Activated T-cell treated with anti-CD3 and anti-CD28 coated beads, Interleukin-2, amount 50 U/mL, for 72 hours (primary cell): ENCODE measurements at regions not wholly inside any gene's neighbourhood (a gene's known extent, or its start where the extent isn't known, plus 50 kb on each side); places are given as distances from the start of the nearest gene placed in this dataset.

Source experiments
- ATAC-seq, 2 donors: fragments of 150-1000 bp; cut with Tn5 transposase; replicated peaks in 1 of 2; 2 replicates each; pipeline ENCODE4 v1.10.0; 2021; ENCODE audit warnings: moderate library complexity in 2 of 2, mild to moderate bottlenecking in 1 of 2
- DNase-seq, 2 donors: peaks; one replicate each; pipeline ENCODE4 v3.0.0; 2021 to 2022; ENCODE audit warnings: mixed read lengths in 1 of 2
- H3K27ac Mint-ChIP-seq: one replicate; pipeline ENCODE4 v1.8.0; 2022; ENCODE audit warnings: mild to moderate bottlenecking, moderate library complexity, mixed read lengths
- H3K27me3 Mint-ChIP-seq: one replicate; pipeline ENCODE4 v1.8.0; 2022; ENCODE audit warnings: low read depth, mixed read lengths
- H3K36me3 Mint-ChIP-seq, 2 donors: one replicate each; pipeline ENCODE4 v1.8.0; 2022; ENCODE audit warnings: mixed read lengths in 2 of 2, mild to moderate bottlenecking in 1 of 2; ENCODE audit not compliant: insufficient read depth in 2 of 2
- H3K4me1 Mint-ChIP-seq: one replicate; pipeline ENCODE4 v1.8.0; 2022; ENCODE audit warnings: low read depth, mixed read lengths
- H3K4me3 Mint-ChIP-seq, 2 donors: one replicate each; pipeline ENCODE4 v1.8.0; 2022; ENCODE audit warnings: mild to moderate bottlenecking in 2 of 2, mixed read lengths in 2 of 2, moderate library complexity in 2 of 2
- H3K9me3 Mint-ChIP-seq, 2 donors: one replicate each; pipeline ENCODE4 v1.8.0; 2022; ENCODE audit warnings: mixed read lengths in 2 of 2

DNA sequence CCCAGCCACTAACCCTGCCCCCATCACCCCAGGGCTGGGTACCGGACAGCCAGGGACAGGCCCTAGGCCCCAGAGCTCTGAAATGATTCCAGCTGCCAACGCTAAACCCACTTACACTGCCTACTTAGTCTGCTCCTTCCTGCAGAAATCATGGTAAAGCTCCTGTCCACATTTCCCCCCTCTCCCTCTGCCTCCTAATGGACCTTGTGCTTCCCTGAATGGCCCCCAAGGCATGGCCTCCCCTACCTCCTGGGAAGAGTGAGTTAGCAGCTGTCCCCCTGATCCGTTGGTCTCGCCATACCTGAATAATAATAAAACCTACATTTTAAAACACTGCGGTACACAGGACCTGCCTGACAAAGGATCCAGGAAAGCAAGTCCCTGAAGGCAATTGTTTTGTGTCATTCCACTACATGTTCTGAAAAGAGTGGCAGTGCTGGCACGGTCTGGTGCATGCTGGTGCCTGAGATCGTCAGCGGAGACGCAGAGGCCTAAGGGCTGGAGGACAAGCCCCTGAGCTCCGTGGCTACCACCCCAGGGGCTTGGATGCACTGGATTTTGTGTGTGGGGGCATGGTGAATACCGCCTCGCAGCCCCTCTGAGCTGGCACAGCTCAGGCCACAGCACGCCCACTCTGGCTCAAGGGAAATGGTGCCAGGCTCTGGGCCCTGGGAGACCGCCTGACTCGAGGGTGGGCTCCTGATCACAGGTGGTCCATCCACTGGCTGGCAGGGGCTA is 186.3 kb downstream of the CTTN start:
- H3K9me3 Mint-ChIP-seq, result peaks cover 0 to 2% of the 10 kb centered on the region in 2 donors
- no peak overlapping the region for H3K27ac Mint-ChIP-seq
- no peaks in the 10 kb centered on the region for H3K36me3 Mint-ChIP-seq
- H3K4me3 Mint-ChIP-seq, result no peak overlapping the region
- H3K27me3 Mint-ChIP-seq, result peaks cover 26% of the 10 kb centered on the region
- no peaks in the 10 kb centered on the region for H3K4me1 Mint-ChIP-seq
- DNase-seq (no peak), ATAC-seq (no peak)

DNA sequence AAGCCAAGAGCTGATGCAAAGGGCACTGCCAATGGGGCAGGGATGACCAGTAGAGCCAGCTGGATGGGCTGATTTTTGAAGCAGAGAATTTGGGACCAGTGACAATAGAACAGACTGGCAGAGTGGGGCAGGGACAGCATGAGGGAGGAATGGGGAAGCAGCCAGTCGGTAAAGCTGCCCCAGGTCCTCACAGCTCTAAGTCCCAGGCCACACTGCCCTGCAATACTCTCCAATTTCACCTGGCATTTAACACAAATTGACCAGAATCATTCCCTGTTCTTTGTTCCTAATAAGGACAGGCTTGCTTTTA is 186.9 kb downstream of the CTTN start:
- ATAC-seq (no peak), DNase-seq (no peak)
- no peaks in the 10 kb centered on the region for H3K36me3 Mint-ChIP-seq
- no peak overlapping the region for H3K27ac Mint-ChIP-seq
- no peak overlapping the region for H3K4me3 Mint-ChIP-seq
- no peaks in the 10 kb centered on the region for H3K4me1 Mint-ChIP-seq
- H3K27me3 Mint-ChIP-seq, result peaks cover 30% of the 10 kb centered on the region
- H3K9me3 Mint-ChIP-seq, result peaks cover 0 to 2% of the 10 kb centered on the region in 2 donors

DNA sequence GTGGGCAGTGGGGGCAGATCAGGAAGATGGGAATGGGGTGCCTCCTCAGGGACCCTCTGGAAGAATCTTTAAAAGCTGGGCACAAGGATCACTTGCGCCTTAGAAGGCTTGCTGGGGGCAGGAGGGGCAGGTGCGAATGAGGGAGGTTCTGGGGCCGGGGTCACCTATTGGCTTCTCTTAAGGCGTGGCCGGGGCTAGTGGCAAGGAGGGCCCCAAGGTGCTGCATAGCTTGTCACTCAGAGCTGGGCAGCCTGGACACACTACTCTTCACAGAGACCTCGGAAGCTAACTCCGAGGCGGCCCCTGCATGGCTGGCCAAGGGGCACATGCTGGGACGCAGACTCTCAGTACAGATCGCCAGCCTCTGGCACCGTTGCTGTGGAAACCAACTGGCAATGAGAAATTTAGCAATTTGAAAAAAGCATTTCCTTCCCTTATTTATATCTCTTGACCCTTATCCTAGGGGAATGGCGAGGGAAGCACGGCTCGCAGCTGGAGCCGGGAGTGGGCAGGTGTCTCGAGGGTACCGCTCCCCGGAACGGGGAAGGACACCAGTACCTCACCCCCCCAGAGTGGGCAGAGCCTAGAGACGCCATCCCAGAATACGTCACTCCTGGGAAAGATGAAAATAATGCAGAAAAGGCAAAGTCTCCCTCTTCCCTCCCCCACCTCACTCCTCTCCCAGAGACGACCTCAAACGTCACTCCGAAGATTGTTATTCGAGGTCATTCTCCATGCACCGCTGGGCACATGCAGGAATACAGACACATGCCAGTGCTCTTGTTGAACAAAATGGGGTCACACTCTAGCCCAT is 188.1 kb downstream of the CTTN start:
- H3K4me3 Mint-ChIP-seq, result no peak overlapping the region
- no peak overlapping the region for H3K27ac Mint-ChIP-seq
- peaks cover 0 to 2% of the 10 kb centered on the region in 2 donors for H3K9me3 Mint-ChIP-seq
- peaks cover 40% of the 10 kb centered on the region for H3K27me3 Mint-ChIP-seq
- no peak for ATAC-seq
- H3K4me1 Mint-ChIP-seq, result peaks cover 10% of the 10 kb centered on the region
- no peak for DNase-seq
- H3K36me3 Mint-ChIP-seq, result no peaks in the 10 kb centered on the region

DNA sequence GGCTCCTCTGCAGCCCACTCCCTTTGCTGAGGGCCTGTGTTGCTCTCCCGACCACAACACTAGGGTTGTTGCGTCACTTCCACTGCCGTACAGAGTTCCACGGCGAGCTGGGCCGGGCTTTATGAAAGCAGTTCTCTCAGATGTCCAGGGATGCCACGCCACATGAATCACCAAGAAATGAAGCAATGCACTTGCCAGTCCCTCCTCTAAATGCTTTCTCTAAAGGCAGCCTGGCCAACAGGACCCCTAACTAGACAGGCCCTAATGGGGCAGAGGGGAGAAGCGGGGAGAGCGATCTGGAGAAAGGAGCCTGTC is 188.7 kb downstream of the CTTN start:
- H3K27ac Mint-ChIP-seq, result no peak overlapping the region
- DNase-seq (no peak), ATAC-seq (no peak)

DNA sequence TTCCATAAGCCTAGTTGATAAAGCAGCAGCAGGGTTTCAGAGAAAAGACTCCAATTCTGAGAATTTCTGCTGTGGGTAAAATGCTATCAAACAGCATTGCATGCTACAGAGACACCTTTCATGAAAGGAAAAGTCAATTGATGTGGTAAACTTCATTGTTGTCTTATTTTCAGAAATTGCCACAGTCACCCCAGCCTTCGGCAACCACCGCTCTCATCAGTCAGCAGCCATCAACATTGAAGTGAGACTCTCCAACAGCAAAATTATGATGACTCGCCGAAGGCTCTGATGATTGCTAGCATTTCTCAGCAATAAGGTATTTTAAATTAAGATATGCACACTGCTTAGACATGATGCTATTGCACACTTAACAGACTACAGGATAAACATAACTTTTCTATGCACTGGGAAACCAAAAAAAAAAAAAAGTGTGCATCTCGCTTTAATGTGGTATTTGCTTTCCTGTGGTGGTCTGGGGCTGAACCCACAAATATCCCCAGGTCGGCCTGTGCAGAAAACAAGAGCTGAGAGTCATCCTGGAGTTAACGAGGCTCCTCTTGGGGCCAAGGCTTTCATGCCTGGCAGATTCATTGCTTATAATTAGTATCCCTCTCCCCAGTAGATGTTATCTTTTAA is 192.1 kb downstream of the CTTN start:
- no peak overlapping the region for H3K4me3 Mint-ChIP-seq
- DNase-seq (peak in 1 of 2 donors; percentile 14), ATAC-seq (peak in 1 of 2 donors; percentile 54)
- peaks cover 0 to 2% of the 10 kb centered on the region in 2 donors for H3K9me3 Mint-ChIP-seq
- peaks cover 10% of the 10 kb centered on the region for H3K4me1 Mint-ChIP-seq
- no peaks in the 10 kb centered on the region for H3K36me3 Mint-ChIP-seq
- peaks cover 31% of the 10 kb centered on the region for H3K27me3 Mint-ChIP-seq
- no peak overlapping the region for H3K27ac Mint-ChIP-seq

More for the DNA sequence above, 188.7 kb downstream of the CTTN start:
- Mint-ChIP-seq H3K36me3 (no peaks in the 10 kb centered on the region), H3K4me3 (no peak overlapping the region), H3K4me1 (peaks cover 10% of the 10 kb centered on the region), H3K9me3 (peaks cover 0 to 2% of the 10 kb centered on the region in 2 donors), H3K27me3 (peaks cover 40% of the 10 kb centered on the region)

DNA sequence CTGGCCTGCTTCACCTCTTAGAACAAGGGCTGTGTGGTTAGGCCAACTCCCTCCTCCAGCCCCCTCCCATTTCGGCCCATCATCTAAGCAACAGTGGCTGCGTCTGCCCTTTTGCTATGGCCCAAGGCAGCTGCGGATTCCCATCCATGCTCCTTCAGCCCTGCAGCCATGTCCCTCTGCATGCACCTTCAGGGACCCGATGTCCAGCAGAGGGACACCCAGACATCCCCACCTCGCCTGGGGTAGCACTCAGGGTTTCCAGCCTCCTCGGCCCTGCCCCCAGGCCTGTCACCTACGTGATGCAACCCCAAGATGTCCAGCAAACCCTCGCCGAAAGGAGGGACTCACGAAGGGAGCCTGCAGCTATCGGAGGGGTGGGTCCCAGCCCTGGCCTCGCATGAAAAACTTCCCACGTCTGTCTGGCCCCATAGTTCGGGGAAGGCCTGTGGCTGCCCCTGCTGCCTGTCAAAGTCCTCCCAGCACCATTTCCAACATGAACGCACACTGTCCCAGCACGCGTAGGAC is 194.4 kb downstream of the CTTN start:
- Mint-ChIP-seq H3K4me1 (peaks cover 10% of the 10 kb centered on the region), H3K36me3 (no peaks in the 10 kb centered on the region), H3K27me3 (peaks cover 20% of the 10 kb centered on the region), H3K27ac (no peak overlapping the region), H3K4me3 (no peak overlapping the region), H3K9me3 (peaks cover 0 to 2% of the 10 kb centered on the region in 2 donors)
- no peak for DNase-seq
- no peak for ATAC-seq

DNA sequence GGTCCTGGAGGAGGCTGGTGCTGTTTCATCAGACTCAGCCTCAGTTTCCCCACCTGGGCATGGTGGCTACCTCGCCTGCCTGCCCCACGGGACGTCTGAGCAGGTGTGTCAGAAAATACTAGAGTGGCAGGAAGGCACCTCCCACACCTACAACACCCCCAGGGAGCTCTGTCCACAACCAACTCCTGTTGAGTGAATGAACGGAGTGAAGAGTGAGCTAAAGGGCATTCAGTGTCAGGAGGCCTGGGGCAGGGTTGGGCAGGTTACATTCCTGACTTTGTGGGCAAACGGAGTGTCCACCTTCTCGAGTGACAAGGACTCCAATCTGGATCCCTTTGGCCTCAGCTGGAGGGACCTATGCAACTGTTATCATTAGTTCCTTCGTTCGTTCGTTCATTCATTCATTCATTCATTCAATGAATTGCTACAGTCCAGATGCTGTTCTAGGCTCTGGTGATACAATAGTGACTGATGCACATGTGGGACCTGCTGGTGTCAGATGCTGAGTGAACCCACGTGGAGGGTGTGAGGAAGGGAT is 195.2 kb downstream of the CTTN start:
- Mint-ChIP-seq H3K9me3 (no peaks in the 10 kb centered on the region), H3K4me1 (peaks cover 10% of the 10 kb centered on the region), H3K27ac (no peak overlapping the region), H3K27me3 (peaks cover 20% of the 10 kb centered on the region), H3K36me3 (no peaks in the 10 kb centered on the region), H3K4me3 (no peak overlapping the region)
- no peak for DNase-seq
- no peak for ATAC-seq

DNA sequence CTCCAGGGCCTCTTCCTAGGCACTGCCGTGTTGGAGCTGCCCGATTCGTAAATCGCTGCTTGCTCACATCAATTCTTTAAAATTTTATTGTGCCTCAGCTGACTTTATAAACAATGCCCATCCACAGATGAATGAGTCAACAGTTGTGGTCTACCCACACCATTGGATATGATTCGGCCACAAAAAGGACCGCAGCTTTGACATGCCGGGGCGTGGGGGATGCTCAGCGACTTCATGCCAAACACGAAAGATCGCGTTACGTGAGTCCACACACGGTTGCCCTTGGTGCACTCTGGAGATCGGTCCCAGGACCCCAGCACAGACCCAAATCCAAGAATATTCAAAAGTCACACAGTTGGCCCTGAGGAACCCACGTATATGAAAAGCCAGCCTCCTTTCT is 195.7 kb downstream of the CTTN start:
- Mint-ChIP-seq H3K27ac (no peak overlapping the region), H3K27me3 (peaks cover 20% of the 10 kb centered on the region), H3K9me3 (no peaks in the 10 kb centered on the region), H3K4me1 (peaks cover 10% of the 10 kb centered on the region), H3K4me3 (no peak overlapping the region), H3K36me3 (no peaks in the 10 kb centered on the region)
- no peak for ATAC-seq
- DNase-seq, result no peak

DNA sequence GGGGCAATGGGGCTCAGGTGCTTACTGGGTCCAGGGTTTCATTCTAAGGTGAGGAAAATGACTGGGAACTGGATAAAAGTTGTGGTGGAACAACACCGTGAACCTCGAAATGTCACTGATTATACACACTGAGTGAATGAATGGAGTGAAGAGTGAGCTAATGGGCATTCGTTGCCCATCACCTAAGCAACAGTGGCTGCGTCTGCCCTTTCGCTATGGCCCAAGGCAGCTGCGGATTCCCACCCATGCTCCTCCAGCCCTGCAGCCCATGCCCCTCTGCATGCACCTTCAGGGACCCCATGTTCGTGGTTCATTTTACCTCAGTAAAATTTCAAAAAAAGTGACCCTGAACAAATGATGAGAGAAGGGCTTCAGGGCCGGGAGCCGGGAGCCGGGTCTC is 196.3 kb downstream of the CTTN start:
- DNase-seq, result no peak
- peaks cover 10% of the 10 kb centered on the region for H3K4me1 Mint-ChIP-seq
- H3K9me3 Mint-ChIP-seq, result no peaks in the 10 kb centered on the region
- no peak overlapping the region for H3K27ac Mint-ChIP-seq
- ATAC-seq, result no peak
- H3K4me3 Mint-ChIP-seq, result no peak overlapping the region
- no peaks in the 10 kb centered on the region for H3K36me3 Mint-ChIP-seq
- peaks cover 14% of the 10 kb centered on the region for H3K27me3 Mint-ChIP-seq

DNA sequence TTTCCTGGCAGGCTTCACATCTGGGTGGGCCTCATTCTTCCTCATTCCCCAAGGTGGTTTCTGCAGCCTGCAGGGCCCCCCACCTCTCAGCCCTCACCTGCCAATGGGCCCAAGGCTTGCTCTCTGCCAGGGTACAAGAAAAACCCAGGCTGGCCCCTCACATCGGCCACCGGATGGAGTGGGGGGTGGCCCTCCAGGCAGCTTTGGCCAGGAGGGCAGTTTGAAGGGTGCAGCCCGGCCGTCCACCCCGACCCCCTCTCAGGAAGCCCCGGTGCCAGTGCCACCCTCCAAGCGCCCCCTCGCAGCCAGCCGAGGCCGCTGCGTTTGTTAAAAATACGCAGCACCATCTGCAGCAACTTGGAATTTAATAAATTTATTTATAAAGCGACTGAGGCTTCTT is 196.7 kb downstream of the CTTN start:
- H3K9me3 Mint-ChIP-seq, result no peaks in the 10 kb centered on the region
- no peak overlapping the region for H3K27ac Mint-ChIP-seq
- DNase-seq, result no peak
- H3K36me3 Mint-ChIP-seq, result no peaks in the 10 kb centered on the region
- peaks cover 10% of the 10 kb centered on the region for H3K4me1 Mint-ChIP-seq
- H3K27me3 Mint-ChIP-seq, result peaks cover 10% of the 10 kb centered on the region
- no peak for ATAC-seq
- H3K4me3 Mint-ChIP-seq, result no peak overlapping the region

DNA sequence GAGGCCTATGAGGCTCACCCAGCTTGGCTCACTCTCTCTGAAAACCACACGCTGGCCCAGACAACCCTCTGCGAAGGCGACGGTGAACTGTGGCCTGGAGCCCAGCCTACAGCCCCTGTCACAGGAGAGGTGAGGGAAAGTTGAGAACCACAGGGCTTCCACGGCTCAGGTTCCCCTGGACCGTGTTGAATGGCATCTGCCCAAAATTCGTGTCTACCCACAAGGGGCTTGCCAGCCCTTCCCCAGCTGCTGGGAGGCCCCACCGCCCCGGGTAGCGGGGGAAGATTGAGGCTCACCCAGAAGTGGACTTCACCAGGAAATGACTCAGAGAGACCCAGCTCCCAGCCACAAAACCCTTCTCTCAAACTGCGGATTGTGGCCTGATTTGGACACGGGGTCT is 197.1 kb downstream of the CTTN start:
- ATAC-seq, result no peak
- no peak for DNase-seq
- peaks cover 10% of the 10 kb centered on the region for H3K27me3 Mint-ChIP-seq
- H3K4me1 Mint-ChIP-seq, result peaks cover 8% of the 10 kb centered on the region
- no peak overlapping the region for H3K4me3 Mint-ChIP-seq
- no peak overlapping the region for H3K27ac Mint-ChIP-seq
- no peaks in the 10 kb centered on the region for H3K9me3 Mint-ChIP-seq
- no peaks in the 10 kb centered on the region for H3K36me3 Mint-ChIP-seq

DNA sequence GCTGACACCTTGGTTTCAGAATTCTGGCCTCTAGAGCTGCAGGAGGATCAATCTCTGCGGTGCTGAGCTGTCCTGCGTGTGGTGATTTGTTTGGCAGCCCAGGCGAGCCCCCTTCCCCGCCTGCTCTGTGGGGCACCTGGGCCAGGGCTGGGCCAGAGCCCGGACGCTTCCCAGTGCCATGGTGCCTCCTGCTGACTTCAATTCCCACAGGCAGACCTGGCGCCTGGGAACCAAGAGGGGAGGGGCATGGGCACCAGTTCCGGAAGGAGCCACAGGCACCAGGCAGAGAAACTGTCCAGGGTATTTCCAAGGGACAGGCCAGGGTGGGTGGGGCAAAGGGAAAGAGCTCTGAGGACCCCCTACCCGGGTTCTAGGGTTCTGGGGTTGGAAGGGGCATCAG is 197.8 kb downstream of the CTTN start:
- H3K27ac Mint-ChIP-seq, result no peak overlapping the region
- peaks cover 2% of the 10 kb centered on the region for H3K4me1 Mint-ChIP-seq
- ATAC-seq (no peak), DNase-seq (no peak)
- H3K4me3 Mint-ChIP-seq, result no peak overlapping the region
- no peaks in the 10 kb centered on the region for H3K36me3 Mint-ChIP-seq
- H3K9me3 Mint-ChIP-seq, result no peaks in the 10 kb centered on the region
- peaks cover 4% of the 10 kb centered on the region for H3K27me3 Mint-ChIP-seq

DNA sequence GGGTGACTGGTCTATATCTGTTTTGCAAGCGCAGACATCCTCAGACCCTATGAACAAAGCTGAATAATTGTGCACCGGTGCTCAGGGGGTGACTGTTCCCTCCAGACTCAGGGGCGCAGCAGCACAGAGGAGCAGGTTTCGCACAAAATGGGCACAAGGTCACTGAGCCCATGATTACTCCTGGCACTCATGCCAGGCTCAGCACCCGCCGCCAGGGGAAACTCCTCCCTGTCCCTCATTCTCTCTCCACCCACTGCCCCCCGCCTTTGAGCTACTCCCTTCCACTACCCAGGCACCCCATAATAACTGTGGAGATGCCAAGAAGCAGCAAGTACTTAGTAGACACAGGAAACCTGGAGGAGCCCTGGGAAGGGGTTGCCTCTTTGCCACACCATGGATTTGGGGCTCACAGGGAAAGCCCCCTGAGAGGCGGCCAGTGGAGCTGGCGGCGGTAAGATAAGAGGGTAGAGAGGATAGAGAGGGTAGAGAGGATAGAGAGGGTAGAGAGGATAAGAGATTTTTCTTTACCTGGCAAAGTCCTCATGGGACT is 198.8 kb downstream of the CTTN start:
- H3K36me3 Mint-ChIP-seq, result no peaks in the 10 kb centered on the region
- ATAC-seq (no peak), DNase-seq (no peak)
- no peaks in the 10 kb centered on the region for H3K9me3 Mint-ChIP-seq
- H3K4me1 Mint-ChIP-seq, result no peaks in the 10 kb centered on the region
- H3K27ac Mint-ChIP-seq, result no peak overlapping the region
- no peak overlapping the region for H3K4me3 Mint-ChIP-seq
- H3K27me3 Mint-ChIP-seq, result no peaks in the 10 kb centered on the region
